ENCODE measurements at regions not wholly inside any gene's neighbourhood (a gene's known extent, or its start where the extent isn't known, plus 50 kb on each side); places are given as distances from the start of the nearest gene placed in this dataset.

GRCh38 chr5:89584339-89584956, 701.5 kb upstream of the MEF2C start:
- no peaks in the 10 kb centered on the region for H4K20me1 ChIP-seq (replicated peaks; ENCODE audit: control insufficient read depth, extremely low read depth, insufficient read depth, low read length)
- BruUV-seq (replicated peaks), result no TSS peak
- intact Hi-C loops (cut with micrococcal nuclease) (no loop called here), dilution Hi-C loops (cut with MboI; ENCODE audit: extremely low pct_ligation_motif_present, low sequenced_read_pairs) (no loop called here)
- H3K4me2 ChIP-seq (ENCODE audit: insufficient read depth, low read length), result no peak overlapping the region
- H2AFZ ChIP-seq (ENCODE audit: low read depth, low read length), result no peak overlapping the region
- no peaks in the 10 kb centered on the region for H3K27me3 ChIP-seq (ENCODE audit: control insufficient read depth in 2 of 2, insufficient read depth in 2 of 2, low read length in 2 of 2)
- TF ChIP-seq POLR2A (IDR thresholded peaks at IDR 0.05; ENCODE audit: low read depth, low read length) (no peak), GATA2 (IDR thresholded peaks at IDR 0.05; ENCODE audit: insufficient read depth, insufficient read length, low read depth, low read length) (no peak), JUN (IDR thresholded peaks at IDR 0.05; ENCODE audit: borderline replicate concordance, insufficient read depth, insufficient read length, low read depth) (no peak), POLR2AphosphoS5 (IDR thresholded peaks at IDR 0.05; ENCODE audit: insufficient read depth, low read depth, low read length) (no peak), MYC (IDR thresholded peaks at IDR 0.05; ENCODE audit: low read depth, low read length) (no peak), EZH2 (IDR thresholded peaks at IDR 0.05; ENCODE audit: borderline replicate concordance, low read depth, low read length, severe bottlenecking) (no peak), FOS (IDR thresholded peaks at IDR 0.05; ENCODE audit: borderline replicate concordance, insufficient read depth, low read length) (no peak)
- TF ChIP-seq, protein P1, sequence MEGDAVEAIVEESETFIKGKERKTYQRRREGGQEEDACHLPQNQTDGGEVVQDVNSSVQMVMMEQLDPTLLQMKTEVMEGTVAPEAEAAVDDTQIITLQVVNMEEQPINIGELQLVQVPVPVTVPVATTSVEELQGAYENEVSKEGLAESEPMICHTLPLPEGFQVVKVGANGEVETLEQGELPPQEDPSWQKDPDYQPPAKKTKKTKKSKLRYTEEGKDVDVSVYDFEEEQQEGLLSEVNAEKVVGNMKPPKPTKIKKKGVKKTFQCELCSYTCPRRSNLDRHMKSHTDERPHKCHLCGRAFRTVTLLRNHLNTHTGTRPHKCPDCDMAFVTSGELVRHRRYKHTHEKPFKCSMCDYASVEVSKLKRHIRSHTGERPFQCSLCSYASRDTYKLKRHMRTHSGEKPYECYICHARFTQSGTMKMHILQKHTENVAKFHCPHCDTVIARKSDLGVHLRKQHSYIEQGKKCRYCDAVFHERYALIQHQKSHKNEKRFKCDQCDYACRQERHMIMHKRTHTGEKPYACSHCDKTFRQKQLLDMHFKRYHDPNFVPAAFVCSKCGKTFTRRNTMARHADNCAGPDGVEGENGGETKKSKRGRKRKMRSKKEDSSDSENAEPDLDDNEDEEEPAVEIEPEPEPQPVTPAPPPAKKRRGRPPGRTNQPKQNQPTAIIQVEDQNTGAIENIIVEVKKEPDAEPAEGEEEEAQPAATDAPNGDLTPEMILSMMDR (IDR thresholded peaks at IDR 0.05; ENCODE audit: extremely low read depth in 1 of 2, insufficient read depth in 1 of 2, low read depth in 1 of 2, low read length in 2 of 2), result no peak
- TF ChIP-seq, protein P2, sequence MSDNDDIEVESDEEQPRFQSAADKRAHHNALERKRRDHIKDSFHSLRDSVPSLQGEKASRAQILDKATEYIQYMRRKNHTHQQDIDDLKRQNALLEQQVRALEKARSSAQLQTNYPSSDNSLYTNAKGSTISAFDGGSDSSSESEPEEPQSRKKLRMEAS (IDR thresholded peaks at IDR 0.05; ENCODE audit: insufficient read depth, insufficient read length), result no peak
- no peaks in the 10 kb centered on the region for H3K36me3 ChIP-seq (ENCODE audit: control insufficient read depth in 2 of 2, extremely low read depth in 1 of 2, insufficient read depth in 2 of 2, low read length in 2 of 2)
- no peaks in the 10 kb centered on the region for H3K4me1 ChIP-seq (ENCODE audit: control insufficient read depth, extremely low read depth, insufficient read depth, low read length)
- H3K4me3 ChIP-seq (replicated peaks in 1 of 3; ENCODE audit: insufficient read depth in 1 of 3, low read depth in 1 of 3, low read length in 3 of 3), result no peak overlapping the region
- H3K79me2 ChIP-seq (ENCODE audit: control insufficient read depth, insufficient read depth, low read length), result no peaks in the 10 kb centered on the region
- POLR2A ChIA-PET, result no interaction called here
- H3K9me1 ChIP-seq (replicated peaks; ENCODE audit: control insufficient read depth, extremely low read depth, insufficient read depth, low read length), result no peaks in the 10 kb centered on the region
- H3K9me3 ChIP-seq (replicated peaks; ENCODE audit: control insufficient read depth, insufficient read depth, low read length), result no peaks in the 10 kb centered on the region
- FAIRE-seq (no peak), DNase-seq (ENCODE audit: low read depth, low spot score) (no peak)
- CTCF ChIA-PET, result no interaction called here
- no peak overlapping the region for H3K9ac ChIP-seq (replicated peaks; ENCODE audit: extremely low read depth, insufficient read depth, low read length)
- H3K27ac ChIP-seq (ENCODE audit: insufficient read depth, low read depth, low read length), result no peak overlapping the region

Measured in endothelial cell of umbilical vein (primary cell).